Uterus (tissue), 3 donors: ENCODE measurements at regions not wholly inside any gene's neighbourhood (a gene's known extent, or its start where the extent isn't known, plus 50 kb on each side); places are given as distances from the start of the nearest gene placed in this dataset.

Experiments
- DNase-seq, 2 donors: peaks; one replicate each; pipeline ENCODE4 v3.0.0-alpha.2; 2019 to 2020
- H3K27ac ChIP-seq, 2 donors: fragments of 200-600 bp; sonication (generic); 1 replicate in 1 of 2; 2 replicates in 1 of 2; pipeline ENCODE4 v1.5.1; 2016 to 2018
- H3K27me3 ChIP-seq, 2 donors: fragments of 200-600 bp; sonication (generic); one replicate each; pipeline ENCODE4 v1.5.1; 2018 to 2019; ENCODE audit warnings: control low read depth in 1 of 2
- H3K36me3 ChIP-seq, 2 donors: fragments of 200-600 bp; sonication (generic); one replicate each; pipeline ENCODE4 v1.5.1; 2019; ENCODE audit warnings: control low read depth in 1 of 2
- H3K4me1 ChIP-seq, 2 donors: fragments of 200-600 bp; sonication (generic); one replicate each; pipeline ENCODE4 v1.5.1; 2018 to 2019; ENCODE audit warnings: control low read depth in 1 of 2
- H3K4me3 ChIP-seq, 2 donors: fragments of 200-600 bp; sonication (generic); 1 replicate in 1 of 2; 2 replicates in 1 of 2; pipeline ENCODE4 v1.5.1; 2018 to 2019; ENCODE audit warnings: mild to moderate bottlenecking in 1 of 2
- H3K9me3 ChIP-seq, 2 donors: fragments of 200-600 bp; sonication (generic); one replicate each; pipeline ENCODE4 v1.5.1; 2019; ENCODE audit warnings: control low read depth in 1 of 2
- CTCF ChIP-seq, 4 experiments: fragments of 200-600 bp in 2 of 4; fragments of 450-650 bp in 2 of 4; sonication (generic) in 2 of 4; IDR thresholded peaks; one replicate each; pipeline ENCODE4 v1.5.1; 2016 to 2019; ENCODE audit warnings: antibody characterized with exemption in 4 of 4, mild to moderate bottlenecking in 2 of 4, moderate library complexity in 1 of 4
- POLR2A ChIP-seq, 2 donors: fragments of 450-650 bp; IDR thresholded peaks; one replicate each; pipeline ENCODE4 v1.6.1; 2016; ENCODE audit warnings: antibody characterized with exemption in 2 of 2, mild to moderate bottlenecking in 1 of 2, moderate library complexity in 1 of 2
- intact Hi-C: fragments of 100-400 bp; cut with DNase I; formaldehyde crosslinking; loops from one replicate; pipeline ENCODE4 v1.15.1; 2023; ENCODE audit warnings: low total_unique reads
- donor health status: DM: yes; HTN: yes; CAD: no.

GRCh38 chr1:228848406-228848805 lies 113.1 kb downstream of the RHOU start:
- no peak for TF ChIP-seq POLR2A (IDR thresholded peaks at IDR 0.05)
- TF ChIP-seq CTCF (IDR thresholded peaks at IDR 0.05) = no peak
- no peak overlapping the region for H3K27ac ChIP-seq
- no peaks in the 10 kb centered on the region for H3K4me1 ChIP-seq
- no peak overlapping the region for H3K4me3 ChIP-seq
- no peaks in the 10 kb centered on the region for H3K27me3 ChIP-seq
- no peaks in the 10 kb centered on the region for H3K9me3 ChIP-seq
- H3K36me3 ChIP-seq = no peaks in the 10 kb centered on the region
- DNase-seq = no peak
- intact Hi-C loops = no loop called here

- Histone ChIP-seq H3K36me3 (no peaks in the 10 kb centered on the region), H3K27me3 (no peaks in the 10 kb centered on the region), H3K27ac (no peak overlapping the region), H3K4me1 (no peaks in the 10 kb centered on the region), H3K4me3 (no peak overlapping the region), H3K9me3 (no peaks in the 10 kb centered on the region)
- no peak for DNase-seq
- no peak for TF ChIP-seq CTCF (IDR thresholded peaks at IDR 0.05)
- no peak for TF ChIP-seq POLR2A (IDR thresholded peaks at IDR 0.05)
- intact Hi-C loops = no loop called here
Observed at GRCh38 chr1:228849011-228849541, 113.8 kb downstream of the RHOU start.

DNA sequence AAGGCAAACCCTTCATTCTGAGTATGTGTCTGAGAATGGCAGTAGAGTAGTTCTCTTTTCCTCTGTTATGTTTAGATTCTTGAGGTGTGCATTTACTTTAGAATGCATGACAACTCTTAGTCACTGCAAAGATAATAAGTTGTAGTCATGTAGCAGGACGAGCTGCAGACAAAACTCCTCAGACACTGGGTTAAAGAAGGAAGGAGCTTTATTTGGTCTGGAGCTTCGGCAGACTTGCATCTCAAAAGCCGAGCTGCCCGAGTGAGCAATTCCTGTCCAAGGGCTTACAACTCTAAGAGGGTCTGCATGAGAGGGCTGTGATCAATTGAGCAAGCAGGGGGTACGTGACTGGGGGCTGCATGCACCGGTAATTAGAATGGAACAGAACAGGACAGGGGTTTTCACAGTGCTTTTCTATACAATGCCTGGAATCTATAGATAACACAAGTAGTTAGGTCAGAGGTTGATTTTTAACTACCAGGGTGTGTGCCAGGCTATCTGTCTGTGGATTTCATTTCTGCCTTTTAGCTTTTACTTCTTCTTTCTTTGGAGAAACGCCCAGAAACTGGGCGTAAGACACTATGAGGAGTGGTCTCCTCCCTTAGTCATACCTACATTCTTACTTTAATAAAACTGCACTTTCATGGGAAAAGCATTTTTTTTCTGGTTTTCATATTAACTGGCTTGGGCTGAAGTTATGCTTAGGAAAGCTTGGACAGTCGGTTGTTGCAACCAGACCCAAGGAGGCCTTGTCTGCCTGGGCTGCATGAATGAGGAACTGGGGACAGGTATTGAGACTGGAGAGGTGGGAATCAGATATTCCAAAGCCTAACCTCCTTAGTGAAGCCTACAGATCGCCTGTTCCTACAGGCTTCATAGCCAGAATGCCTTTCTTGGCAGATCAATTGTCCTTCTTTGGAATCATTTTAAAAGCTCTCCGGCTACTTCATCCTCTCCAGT lies 115.1 kb downstream of the RHOU start:
- Histone ChIP-seq H3K4me3 (no peak overlapping the region), H3K27me3 (no peaks in the 10 kb centered on the region), H3K9me3 (no peaks in the 10 kb centered on the region), H3K36me3 (no peaks in the 10 kb centered on the region), H3K4me1 (no peaks in the 10 kb centered on the region), H3K27ac (no peak overlapping the region)
- TF ChIP-seq CTCF (IDR thresholded peaks at IDR 0.05) = no peak
- TF ChIP-seq POLR2A (IDR thresholded peaks at IDR 0.05) = no peak
- intact Hi-C loops = no loop called here
- DNase-seq = no peak

- H3K27me3 ChIP-seq = no peaks in the 10 kb centered on the region
- intact Hi-C loops = no loop called here
- no peaks in the 10 kb centered on the region for H3K36me3 ChIP-seq
- H3K4me3 ChIP-seq = no peak overlapping the region
- H3K4me1 ChIP-seq = no peaks in the 10 kb centered on the region
- H3K9me3 ChIP-seq = no peaks in the 10 kb centered on the region
- TF ChIP-seq POLR2A (IDR thresholded peaks at IDR 0.05) (no peak), CTCF (IDR thresholded peaks at IDR 0.05) (no peak)
- DNase-seq = no peak
- no peak overlapping the region for H3K27ac ChIP-seq
Observed at GRCh38 chr1:228851193-228851592, 115.9 kb downstream of the RHOU start.

- Histone ChIP-seq H3K9me3 (no peaks in the 10 kb centered on the region), H3K4me1 (no peaks in the 10 kb centered on the region), H3K27ac (no peak overlapping the region), H3K4me3 (no peak overlapping the region), H3K27me3 (no peaks in the 10 kb centered on the region), H3K36me3 (no peaks in the 10 kb centered on the region)
- no peak for DNase-seq
- intact Hi-C loops = no loop called here
- TF ChIP-seq POLR2A (IDR thresholded peaks at IDR 0.05) = no peak
Observed at GRCh38 chr1:228851618-228852017, 116.3 kb downstream of the RHOU start.
